Activated T-helper 1 cell treated with Interleukin-2 at 50 U/mL for 16 hours (primary cell): ENCODE measurements at regions not wholly inside any gene's neighbourhood (a gene's known extent, or its start where the extent isn't known, plus 50 kb on each side); places are given as distances from the start of the nearest gene placed in this dataset.

Source experiments
- DNase-seq: peaks from one replicate; pipeline ENCODE4 v3.0.0-alpha.2; 2020; ENCODE audit warnings: low read depth

- no peak for DNase-seq
Measured at GRCh38 chr9:99713838-99714306, 107.8 kb upstream of the NR4A3 start.

DNA sequence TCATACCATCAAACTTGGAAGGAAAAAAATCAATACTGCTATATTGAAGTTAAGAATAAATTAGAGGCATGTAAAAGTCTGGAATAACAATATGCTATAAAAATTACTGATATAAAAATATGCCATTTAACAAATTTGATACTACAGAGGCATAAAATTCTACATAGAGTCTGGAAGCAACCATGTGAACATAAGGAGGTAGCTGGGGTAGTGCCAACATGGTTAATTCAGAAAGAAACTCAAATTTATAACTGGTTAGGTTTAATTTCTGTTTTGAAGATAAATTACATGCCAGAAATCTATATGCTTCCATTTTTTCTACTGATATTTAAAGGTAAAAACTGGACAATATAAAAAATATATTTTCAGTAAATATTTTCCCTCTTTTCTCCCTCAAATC is 103.1 kb upstream of the NR4A3 start:
- DNase-seq, result no peak

- no peak for DNase-seq
Measured at GRCh38 chr9:99720455-99721050, 101.1 kb upstream of the NR4A3 start.

DNA sequence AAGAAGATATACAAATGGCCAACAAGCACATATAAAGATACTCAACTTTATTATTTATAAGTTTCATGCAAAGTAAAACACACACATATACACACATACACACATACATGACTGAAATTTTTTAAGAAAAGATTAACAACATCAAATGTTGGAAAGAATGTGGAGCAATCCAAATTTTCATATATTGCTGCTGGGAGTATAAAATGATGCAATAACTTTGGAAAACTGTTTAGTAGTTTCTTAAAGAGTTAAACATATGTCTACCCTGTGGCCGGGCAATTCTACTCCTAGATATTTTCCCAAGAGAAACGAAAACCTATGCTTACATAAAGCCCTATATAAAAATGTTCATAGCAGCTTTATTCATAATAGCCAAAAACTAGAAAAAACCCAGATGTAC is 99.8 kb upstream of the NR4A3 start:
- no peak for DNase-seq

GRCh38 chr9:99722877-99723276 is 98.8 kb upstream of the NR4A3 start:
- DNase-seq, result no peak

DNA sequence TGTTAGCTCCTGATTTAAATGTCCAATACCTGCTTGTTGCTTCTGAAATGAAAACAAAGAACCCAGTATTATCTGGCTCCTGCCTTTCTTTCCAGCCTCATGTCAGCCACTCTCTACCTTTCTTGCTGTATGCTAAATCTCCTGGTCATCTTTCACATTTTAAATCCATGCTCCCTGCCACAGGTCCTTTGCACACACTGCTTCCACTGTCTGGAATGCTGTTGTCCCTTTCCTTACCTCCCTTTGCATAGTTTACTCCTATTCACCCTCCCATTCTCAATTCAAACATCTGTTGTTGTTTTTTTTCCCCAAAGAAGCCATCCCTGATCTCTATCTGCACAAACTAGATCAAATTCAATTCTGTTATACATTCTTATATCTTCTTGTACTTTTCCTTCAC is 97.0 kb upstream of the NR4A3 start:
- no peak for DNase-seq

DNA sequence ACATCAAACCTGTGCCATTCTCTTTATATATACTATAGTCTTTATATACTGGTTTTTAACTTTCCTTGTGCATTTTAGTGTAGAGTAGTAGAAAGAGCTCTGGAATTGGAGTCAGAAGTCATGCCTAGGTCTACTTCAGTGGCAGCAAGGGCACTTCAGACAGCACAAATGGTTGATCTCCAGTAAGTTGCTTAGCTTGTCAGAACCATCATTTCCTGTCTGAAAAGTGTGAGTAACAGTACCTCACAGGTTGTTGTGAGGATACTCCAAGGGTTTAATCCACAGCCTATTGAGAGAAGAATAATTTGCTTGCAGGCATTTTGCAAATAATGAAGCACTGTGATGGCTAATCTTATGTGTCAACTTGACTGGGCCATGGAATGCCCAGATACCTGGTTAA is 95.8 kb upstream of the NR4A3 start:
- DNase-seq, result no peak

DNA sequence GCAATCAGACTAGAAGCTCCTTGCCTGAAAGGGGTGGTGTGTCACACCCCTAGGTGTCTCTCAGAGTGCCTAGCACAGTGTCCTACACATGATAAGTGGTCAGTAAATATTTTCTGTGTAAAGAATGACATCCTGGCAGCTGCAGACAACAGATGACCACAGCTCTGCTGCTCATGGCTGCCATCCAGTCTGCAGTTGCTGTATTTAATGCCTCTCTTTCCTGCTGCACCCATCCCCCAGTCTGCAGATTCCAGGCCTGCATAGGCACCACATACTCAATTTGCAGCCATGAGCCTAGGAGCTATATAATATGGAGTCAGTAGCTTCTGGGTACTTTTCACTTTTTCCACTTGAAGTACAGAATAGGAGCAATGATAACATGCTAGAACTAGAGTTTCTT is 94.9 kb upstream of the NR4A3 start:
- DNase-seq, result no peak

DNA sequence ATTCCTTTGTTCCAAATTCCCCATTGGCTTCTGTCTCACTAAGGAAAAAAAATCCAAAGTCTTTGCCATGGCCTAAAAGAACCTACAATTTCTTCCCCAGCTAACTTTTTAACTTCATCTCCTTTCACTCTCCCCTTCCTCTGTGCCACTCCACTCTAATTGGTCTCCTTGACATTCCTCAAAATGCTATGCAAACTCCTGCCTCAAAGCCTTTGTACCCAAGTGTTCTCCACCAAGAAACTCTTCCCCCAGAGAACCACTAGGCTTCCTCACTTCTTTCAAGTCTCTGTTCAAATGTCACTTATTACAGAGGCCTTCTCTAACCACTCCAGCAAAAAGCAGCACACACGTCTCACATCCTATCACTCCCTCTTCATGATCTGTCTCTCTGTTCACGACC is 91.6 kb upstream of the NR4A3 start:
- no peak for DNase-seq

DNA sequence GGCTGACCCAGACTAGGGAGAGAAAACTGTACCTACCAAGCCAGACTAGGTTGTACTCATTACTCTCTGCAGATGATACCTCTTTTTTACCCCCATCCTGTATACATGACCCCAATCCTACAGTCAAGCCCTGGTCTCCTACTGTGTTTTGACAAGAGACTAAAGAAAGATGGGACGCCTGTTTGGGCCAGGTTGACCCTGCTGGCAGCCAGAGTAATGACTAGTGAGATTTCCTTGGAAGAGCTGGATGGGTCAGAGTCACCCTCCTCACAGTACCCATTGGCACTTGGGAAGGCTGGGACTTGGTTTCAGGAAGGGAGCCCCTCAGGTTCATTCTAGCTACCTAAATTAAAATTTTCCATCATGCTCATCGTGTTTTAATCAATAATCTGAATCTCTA is 89.7 kb upstream of the NR4A3 start:
- DNase-seq, result no peak

DNA sequence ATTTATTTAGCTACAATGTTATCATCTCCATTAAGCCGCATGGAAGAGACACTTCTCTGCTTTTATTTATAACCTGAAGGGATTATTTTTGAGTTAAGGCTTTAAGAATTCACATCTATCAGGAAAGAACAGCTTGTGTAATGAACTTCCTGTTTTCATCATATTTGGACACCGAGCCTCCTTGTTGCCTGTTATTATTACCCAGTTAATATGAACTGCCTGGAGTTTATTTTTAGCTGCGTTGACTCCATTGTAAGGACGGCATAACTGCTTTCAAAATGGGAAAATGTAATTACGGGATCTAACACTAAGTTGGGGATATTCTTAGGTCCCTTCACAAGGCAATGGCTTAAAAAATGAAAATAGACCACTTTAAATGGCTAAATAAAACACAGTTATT is 89.0 kb upstream of the NR4A3 start:
- no peak for DNase-seq

DNA sequence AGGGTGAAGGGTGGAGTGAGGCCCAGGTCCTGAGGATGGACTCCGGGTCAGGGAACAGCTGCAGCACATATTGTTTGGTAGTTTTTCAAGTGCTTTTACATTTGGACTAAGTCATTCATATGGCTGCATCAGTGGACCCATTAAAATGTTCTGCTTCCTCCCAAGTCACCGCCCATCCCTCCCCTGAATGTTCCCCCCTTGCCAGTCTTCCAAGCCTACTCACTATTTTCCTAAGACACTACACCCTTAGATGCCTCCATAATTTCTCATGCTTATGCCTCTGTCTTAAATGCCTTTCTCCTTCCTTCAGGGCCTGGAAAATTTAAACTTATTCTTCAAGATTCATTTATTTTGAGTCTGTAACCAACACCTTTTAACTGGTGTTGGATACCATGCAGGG is 86.6 kb upstream of the NR4A3 start:
- no peak for DNase-seq

GRCh38 chr9:99736291-99736690 is 85.4 kb upstream of the NR4A3 start:
- DNase-seq, result no peak

GRCh38 chr9:99737649-99738048 is 84.0 kb upstream of the NR4A3 start:
- DNase-seq, result no peak

DNA sequence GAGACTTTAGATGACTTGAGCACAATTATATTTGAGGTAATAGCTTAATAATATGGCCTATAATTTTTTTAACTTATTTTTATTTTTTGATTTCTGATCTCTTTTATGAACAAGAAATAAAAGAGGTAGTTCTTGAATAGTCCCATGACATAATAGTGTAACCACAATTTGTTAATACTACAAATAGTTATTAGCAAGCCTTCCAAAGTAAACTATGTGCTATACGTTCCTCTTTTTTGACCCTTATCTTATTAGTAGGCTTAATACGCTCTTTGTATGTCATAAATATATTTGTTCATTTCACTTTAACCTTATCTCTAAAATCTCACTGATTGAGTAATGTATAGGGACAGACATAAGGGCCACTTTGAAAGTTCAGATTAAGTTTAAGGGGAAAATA is 78.7 kb upstream of the NR4A3 start:
- no peak for DNase-seq

- DNase-seq, result no peak
Measured at GRCh38 chr9:99743455-99743854, 78.2 kb upstream of the NR4A3 start.

- DNase-seq, result no peak
Measured at GRCh38 chr9:99744132-99744531, 77.6 kb upstream of the NR4A3 start.

- no peak for DNase-seq
Measured at GRCh38 chr9:99745085-99745484, 76.6 kb upstream of the NR4A3 start.

DNA sequence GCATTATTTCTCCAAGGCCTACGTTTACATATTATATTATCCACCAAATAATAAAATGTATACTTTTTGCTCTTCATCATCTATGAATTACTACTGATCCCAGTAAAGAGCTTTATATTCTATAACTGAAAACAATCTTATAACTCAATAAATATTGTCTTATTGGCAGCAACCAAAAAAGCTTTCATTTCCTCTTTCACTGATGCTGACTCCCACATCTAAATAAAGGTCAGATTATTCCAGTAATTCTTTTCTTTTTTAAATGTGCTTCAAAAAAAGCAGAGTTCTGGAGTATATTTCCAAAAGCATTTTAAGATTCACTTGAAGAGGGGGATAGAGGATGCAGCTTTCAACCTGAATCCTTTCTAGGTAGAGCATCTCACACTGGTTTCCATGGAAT is 75.3 kb upstream of the NR4A3 start:
- DNase-seq, result no peak

- no peak for DNase-seq
Measured at GRCh38 chr9:99748266-99748665, 73.4 kb upstream of the NR4A3 start.

GRCh38 chr9:99748676-99749075 is 73.0 kb upstream of the NR4A3 start:
- DNase-seq, result no peak

- no peak for DNase-seq
Measured at GRCh38 chr9:99749641-99750040, 72.0 kb upstream of the NR4A3 start.

DNA sequence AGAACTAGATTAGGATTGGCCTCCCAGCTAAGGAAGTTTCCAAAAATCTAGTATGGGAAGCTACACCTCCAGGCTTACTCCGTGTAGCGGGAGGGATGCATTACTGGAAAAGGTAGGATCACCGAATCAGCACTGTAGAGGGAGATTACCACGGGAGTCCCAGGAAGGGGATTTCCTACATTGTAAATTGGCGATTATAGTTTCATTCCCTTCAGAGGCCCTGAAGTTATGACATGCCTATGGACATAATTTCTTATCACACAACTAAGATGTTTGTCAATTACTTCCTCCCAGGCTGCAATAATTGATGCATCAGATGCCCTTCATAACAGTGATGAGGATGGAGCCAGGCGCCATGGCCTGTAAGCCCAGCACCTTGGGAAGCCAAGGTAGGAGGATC is 71.2 kb upstream of the NR4A3 start:
- no peak for DNase-seq

- DNase-seq, result no peak
Measured at GRCh38 chr9:99752417-99753109, 69.1 kb upstream of the NR4A3 start.
